SK-N-SH treated with all-trans-retinoic acid at 6 μM for 48 hours (cell line): ENCODE measurements at regions not wholly inside any gene's neighbourhood (a gene's known extent, or its start where the extent isn't known, plus 50 kb on each side); places are given as distances from the start of the nearest gene placed in this dataset.

Experiments
- ATAC-seq: fragments of 200-7000 bp; cut with Tn5 transposase; 3 replicates; pipeline ENCODE4 v1.9.1; 2020; ENCODE audit warnings: mild to moderate bottlenecking, moderate library complexity
- ARNTL ChIP-seq: fragments of 450-650 bp; formaldehyde crosslinking; IDR thresholded peaks from 2 replicates; pipeline ENCODE4 v1.5.0; 2020; ENCODE audit warnings: low read depth, mild to moderate bottlenecking, moderate library complexity, borderline replicate concordance
- BACH2 ChIP-seq: fragments of 250-450 bp; sonication (Bioruptor Pico); IDR thresholded peaks from 2 replicates; pipeline ENCODE4 v1.9.0; 2021; ENCODE audit warnings: mild to moderate bottlenecking, borderline replicate concordance
- CSDC2 ChIP-seq: fragments of 250-450 bp; sonication (Bioruptor Pico); IDR thresholded peaks from 2 replicates; pipeline ENCODE4 v1.5.0; 2020; ENCODE audit warnings: mild to moderate bottlenecking, moderate library complexity
- ESRRG ChIP-seq: fragments of 250-450 bp; sonication (Bioruptor Pico); IDR thresholded peaks from 2 replicates; pipeline ENCODE4 v1.6.1; 2021; ENCODE audit warnings: mild to moderate bottlenecking
- GLIS3 ChIP-seq: fragments of 250-450 bp; sonication (Bioruptor Pico); IDR thresholded peaks from 2 replicates; pipeline ENCODE4 v1.5.0; 2020; ENCODE audit warnings: mild to moderate bottlenecking, moderate library complexity
- ISL1 ChIP-seq: fragments of 250-450 bp; sonication (Bioruptor Pico); IDR thresholded peaks from 2 replicates; pipeline ENCODE4 v2.1.2; 2022; ENCODE audit warnings: mild to moderate bottlenecking, moderate library complexity
- OSR1 ChIP-seq: fragments of 250-450 bp; sonication (Bioruptor Pico); IDR thresholded peaks from 2 replicates; pipeline ENCODE4 v1.8.0; 2022; ENCODE audit warnings: moderate library complexity, mild to moderate bottlenecking, inconsistent platforms
- PPARA ChIP-seq: fragments of 250-450 bp; sonication (Bioruptor Pico); IDR thresholded peaks from 2 replicates; pipeline ENCODE4 v1.5.0; 2020; ENCODE audit warnings: mild to moderate bottlenecking, borderline replicate concordance
- RARB ChIP-seq: fragments of 250-450 bp; sonication (Bioruptor Pico); IDR thresholded peaks from 2 replicates; pipeline ENCODE4 v1.8.0; 2021; ENCODE audit warnings: mild to moderate bottlenecking, moderate library complexity
- SNAI2 ChIP-seq: fragments of 250-450 bp; sonication (Bioruptor Pico); IDR thresholded peaks from 2 replicates; pipeline ENCODE4 v1.5.0; 2020; ENCODE audit warnings: mild to moderate bottlenecking, moderate library complexity
- TCF4 ChIP-seq: fragments of 250-450 bp; sonication (Bioruptor Pico); IDR thresholded peaks from 2 replicates; pipeline ENCODE4 v1.8.0; 2021; ENCODE audit warnings: mild to moderate bottlenecking, moderate library complexity, borderline replicate concordance
- ZC3H10 ChIP-seq: fragments of 250-450 bp; sonication (Bioruptor Pico); IDR thresholded peaks from 2 replicates; pipeline ENCODE4 v1.5.1; 2021; ENCODE audit warnings: mild to moderate bottlenecking, moderate library complexity
- ZFP3 ChIP-seq: fragments of 250-450 bp; sonication (Bioruptor Pico); IDR thresholded peaks from 2 replicates; pipeline ENCODE4 v1.5.0; 2020; ENCODE audit warnings: mild to moderate bottlenecking, moderate library complexity
- ZFP30 ChIP-seq: fragments of 450-650 bp; formaldehyde crosslinking; IDR thresholded peaks from 2 replicates; pipeline ENCODE4 v1.5.0; 2022; ENCODE audit warnings: mild to moderate bottlenecking, moderate library complexity
- ZNF565 ChIP-seq: fragments of 450-650 bp; formaldehyde crosslinking; conservative IDR thresholded peaks from 2 replicates; pipeline ENCODE4 v1.5.0; 2020; ENCODE audit warnings: low read depth, mild to moderate bottlenecking, moderate library complexity
- ZNF8 ChIP-seq: fragments of 450-650 bp; formaldehyde crosslinking; IDR thresholded peaks from 2 replicates; pipeline ENCODE4 v1.5.0; 2020; ENCODE audit warnings: mild to moderate bottlenecking, moderate library complexity
- TF ChIP-seq, protein P1 (sequence below): fragments of 250-450 bp; sonication (Bioruptor Pico); IDR thresholded peaks from 2 replicates; pipeline ENCODE4 v1.5.0; 2020; ENCODE audit warnings: mild to moderate bottlenecking, moderate library complexity
- TF ChIP-seq, protein P2 (sequence below): fragments of 250-450 bp; sonication (Bioruptor Pico); IDR thresholded peaks from 2 replicates; pipeline ENCODE4 v1.5.1; 2020; ENCODE audit warnings: low read depth, mild to moderate bottlenecking, moderate library complexity
- TF ChIP-seq, protein P3 (sequence below): fragments of 250-450 bp; sonication (Bioruptor Pico); IDR thresholded peaks from 2 replicates; pipeline ENCODE4 v1.8.0; 2021; ENCODE audit warnings: low read depth, mild to moderate bottlenecking, moderate library complexity, borderline replicate concordance
- TF ChIP-seq, protein P4 (sequence below): fragments of 250-450 bp; sonication (Bioruptor Pico); IDR thresholded peaks from 2 replicates; pipeline ENCODE4 v1.8.0; 2020; ENCODE audit warnings: mild to moderate bottlenecking, moderate library complexity, borderline replicate concordance
- TF ChIP-seq, protein P5 (sequence below): fragments of 250-450 bp; sonication (Bioruptor Pico); IDR thresholded peaks from 2 replicates; pipeline ENCODE4 v1.5.1; 2021; ENCODE audit warnings: mild to moderate bottlenecking, moderate library complexity

DNA sequence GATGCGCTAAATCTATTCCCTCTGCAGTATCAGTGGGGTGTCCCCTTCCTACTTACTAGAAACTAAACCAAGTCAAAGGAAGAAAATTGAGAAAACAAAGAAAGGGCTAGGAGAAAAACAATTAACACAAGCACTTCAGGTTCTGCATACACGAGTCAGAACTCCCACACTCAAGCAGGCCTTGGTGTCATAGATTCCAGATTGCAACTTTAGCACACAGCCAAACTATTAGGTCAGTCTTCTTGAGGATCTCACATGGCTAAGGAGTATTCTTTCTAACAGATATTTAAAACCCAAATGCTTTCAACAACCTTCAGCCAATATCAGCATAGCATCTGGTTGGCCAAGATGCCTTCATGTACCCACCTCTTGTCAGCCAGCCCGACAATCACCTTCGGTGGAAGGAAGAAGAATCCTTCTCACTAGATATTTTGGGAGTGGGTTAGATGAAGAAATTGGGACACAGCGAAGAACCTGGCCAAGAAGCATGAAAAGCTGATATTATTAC lies 340.0 kb downstream of the VPS13C start:
- ATAC-seq = no peak
- TF ChIP-seq CSDC2 (CRISPR knock-in tag) (no peak), ISL1 (CRISPR knock-in tag) (no peak), ZNF8 (CRISPR knock-in tag) (no peak), ZC3H10 (CRISPR knock-in tag) (no peak), ZFP3 (CRISPR knock-in tag) (no peak), RARB (CRISPR knock-in tag) (no peak), BACH2 (no peak), GLIS3 (CRISPR knock-in tag) (no peak), ZFP30 (no peak)
- TF ChIP-seq, protein P1, sequence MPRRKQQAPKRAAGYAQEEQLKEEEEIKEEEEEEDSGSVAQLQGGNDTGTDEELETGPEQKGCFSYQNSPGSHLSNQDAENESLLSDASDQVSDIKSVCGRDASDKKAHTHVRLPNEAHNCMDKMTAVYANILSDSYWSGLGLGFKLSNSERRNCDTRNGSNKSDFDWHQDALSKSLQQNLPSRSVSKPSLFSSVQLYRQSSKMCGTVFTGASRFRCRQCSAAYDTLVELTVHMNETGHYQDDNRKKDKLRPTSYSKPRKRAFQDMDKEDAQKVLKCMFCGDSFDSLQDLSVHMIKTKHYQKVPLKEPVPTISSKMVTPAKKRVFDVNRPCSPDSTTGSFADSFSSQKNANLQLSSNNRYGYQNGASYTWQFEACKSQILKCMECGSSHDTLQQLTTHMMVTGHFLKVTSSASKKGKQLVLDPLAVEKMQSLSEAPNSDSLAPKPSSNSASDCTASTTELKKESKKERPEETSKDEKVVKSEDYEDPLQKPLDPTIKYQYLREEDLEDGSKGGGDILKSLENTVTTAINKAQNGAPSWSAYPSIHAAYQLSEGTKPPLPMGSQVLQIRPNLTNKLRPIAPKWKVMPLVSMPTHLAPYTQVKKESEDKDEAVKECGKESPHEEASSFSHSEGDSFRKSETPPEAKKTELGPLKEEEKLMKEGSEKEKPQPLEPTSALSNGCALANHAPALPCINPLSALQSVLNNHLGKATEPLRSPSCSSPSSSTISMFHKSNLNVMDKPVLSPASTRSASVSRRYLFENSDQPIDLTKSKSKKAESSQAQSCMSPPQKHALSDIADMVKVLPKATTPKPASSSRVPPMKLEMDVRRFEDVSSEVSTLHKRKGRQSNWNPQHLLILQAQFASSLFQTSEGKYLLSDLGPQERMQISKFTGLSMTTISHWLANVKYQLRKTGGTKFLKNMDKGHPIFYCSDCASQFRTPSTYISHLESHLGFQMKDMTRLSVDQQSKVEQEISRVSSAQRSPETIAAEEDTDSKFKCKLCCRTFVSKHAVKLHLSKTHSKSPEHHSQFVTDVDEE (CRISPR knock-in tag) = no peak
- TF ChIP-seq, protein P2, sequence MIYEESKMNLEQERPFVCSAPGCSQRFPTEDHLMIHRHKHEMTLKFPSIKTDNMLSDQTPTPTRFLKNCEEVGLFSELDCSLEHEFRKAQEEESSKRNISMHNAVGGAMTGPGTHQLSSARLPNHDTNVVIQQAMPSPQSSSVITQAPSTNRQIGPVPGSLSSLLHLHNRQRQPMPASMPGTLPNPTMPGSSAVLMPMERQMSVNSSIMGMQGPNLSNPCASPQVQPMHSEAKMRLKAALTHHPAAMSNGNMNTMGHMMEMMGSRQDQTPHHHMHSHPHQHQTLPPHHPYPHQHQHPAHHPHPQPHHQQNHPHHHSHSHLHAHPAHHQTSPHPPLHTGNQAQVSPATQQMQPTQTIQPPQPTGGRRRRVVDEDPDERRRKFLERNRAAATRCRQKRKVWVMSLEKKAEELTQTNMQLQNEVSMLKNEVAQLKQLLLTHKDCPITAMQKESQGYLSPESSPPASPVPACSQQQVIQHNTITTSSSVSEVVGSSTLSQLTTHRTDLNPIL (CRISPR knock-in tag) = no peak
- TF ChIP-seq, protein P3, sequence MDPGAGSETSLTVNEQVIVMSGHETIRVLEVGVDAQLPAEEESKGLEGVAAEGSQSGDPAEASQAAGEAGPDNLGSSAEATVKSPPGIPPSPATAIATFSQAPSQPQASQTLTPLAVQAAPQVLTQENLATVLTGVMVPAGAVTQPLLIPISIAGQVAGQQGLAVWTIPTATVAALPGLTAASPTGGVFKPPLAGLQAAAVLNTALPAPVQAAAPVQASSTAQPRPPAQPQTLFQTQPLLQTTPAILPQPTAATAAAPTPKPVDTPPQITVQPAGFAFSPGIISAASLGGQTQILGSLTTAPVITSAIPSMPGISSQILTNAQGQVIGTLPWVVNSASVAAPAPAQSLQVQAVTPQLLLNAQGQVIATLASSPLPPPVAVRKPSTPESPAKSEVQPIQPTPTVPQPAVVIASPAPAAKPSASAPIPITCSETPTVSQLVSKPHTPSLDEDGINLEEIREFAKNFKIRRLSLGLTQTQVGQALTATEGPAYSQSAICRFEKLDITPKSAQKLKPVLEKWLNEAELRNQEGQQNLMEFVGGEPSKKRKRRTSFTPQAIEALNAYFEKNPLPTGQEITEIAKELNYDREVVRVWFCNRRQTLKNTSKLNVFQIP = no peak
- TF ChIP-seq, all 23 proteins: peak for 0

DNA sequence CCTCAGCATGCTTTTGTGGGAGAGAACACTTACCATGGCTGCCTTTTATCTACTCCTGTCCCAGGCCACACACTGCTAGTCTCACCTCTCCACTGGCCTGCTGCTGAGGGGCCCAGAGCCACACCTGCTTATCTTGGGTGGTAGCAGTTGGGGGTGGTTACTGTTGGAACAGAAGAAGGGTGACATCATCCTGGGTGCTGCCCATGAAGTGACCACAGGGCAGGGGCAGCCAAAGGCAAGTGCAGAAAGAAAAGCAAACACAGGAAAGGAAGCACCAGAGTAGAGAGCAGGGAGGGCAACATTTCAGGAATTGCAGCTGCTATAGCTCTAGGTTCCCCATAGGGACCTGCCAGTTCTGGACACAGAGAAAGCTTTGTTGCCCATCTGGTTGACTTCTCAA lies 345.2 kb downstream of the VPS13C start:
- TF ChIP-seq, protein P4, sequence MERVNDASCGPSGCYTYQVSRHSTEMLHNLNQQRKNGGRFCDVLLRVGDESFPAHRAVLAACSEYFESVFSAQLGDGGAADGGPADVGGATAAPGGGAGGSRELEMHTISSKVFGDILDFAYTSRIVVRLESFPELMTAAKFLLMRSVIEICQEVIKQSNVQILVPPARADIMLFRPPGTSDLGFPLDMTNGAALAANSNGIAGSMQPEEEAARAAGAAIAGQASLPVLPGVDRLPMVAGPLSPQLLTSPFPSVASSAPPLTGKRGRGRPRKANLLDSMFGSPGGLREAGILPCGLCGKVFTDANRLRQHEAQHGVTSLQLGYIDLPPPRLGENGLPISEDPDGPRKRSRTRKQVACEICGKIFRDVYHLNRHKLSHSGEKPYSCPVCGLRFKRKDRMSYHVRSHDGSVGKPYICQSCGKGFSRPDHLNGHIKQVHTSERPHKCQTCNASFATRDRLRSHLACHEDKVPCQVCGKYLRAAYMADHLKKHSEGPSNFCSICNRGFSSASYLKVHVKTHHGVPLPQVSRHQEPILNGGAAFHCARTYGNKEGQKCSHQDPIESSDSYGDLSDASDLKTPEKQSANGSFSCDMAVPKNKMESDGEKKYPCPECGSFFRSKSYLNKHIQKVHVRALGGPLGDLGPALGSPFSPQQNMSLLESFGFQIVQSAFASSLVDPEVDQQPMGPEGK = no peak
- TF ChIP-seq ZC3H10 (CRISPR knock-in tag) = no peak
- no peak for TF ChIP-seq ZFP30
- TF ChIP-seq SNAI2 (CRISPR knock-in tag) = no peak
- TF ChIP-seq, protein P1 (CRISPR knock-in tag) = no peak
- TF ChIP-seq PPARA (CRISPR knock-in tag) = no peak
- no peak for TF ChIP-seq GLIS3 (CRISPR knock-in tag)
- no peak for TF ChIP-seq ISL1 (CRISPR knock-in tag)
- no peak for TF ChIP-seq ZNF8 (CRISPR knock-in tag)
- no peak for TF ChIP-seq ZNF565
- no peak for TF ChIP-seq TCF4 (CRISPR knock-in tag)
- no peak for TF ChIP-seq OSR1 (CRISPR knock-in tag)
- TF ChIP-seq ESRRG (CRISPR knock-in tag) = no peak
- no peak for TF ChIP-seq CSDC2 (CRISPR knock-in tag)
- no peak for ATAC-seq

DNA sequence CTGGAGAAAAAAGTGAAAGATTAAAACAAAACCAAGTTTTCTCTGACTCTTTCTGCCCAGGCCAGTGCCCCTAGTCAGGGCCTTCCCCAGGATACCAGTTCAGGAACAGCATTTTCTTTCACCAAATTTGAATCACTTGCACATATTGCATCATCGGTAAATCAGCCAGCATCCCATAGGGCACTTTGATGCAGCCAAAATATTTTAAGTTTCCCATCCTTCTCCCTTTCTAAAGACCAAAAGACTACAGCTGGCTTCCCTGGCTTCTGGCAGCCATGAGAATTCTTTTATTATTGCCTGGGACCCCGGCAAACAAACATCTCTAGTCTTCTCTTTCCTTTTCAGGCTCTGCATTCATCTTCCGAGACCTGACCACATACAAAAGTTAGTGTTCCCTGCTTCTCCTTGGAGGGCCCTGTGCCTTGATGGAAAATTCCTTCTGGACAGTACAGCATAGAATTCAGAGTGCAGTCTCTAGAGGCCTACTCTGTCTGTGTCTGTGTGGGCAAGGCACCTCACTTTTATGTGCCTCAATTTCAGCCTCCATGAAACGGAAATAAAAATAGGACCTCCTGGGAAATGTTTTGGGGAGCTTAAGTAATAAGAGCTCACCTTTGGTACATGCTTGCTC lies 348.0 kb downstream of the VPS13C start:
- no peak for ATAC-seq

More for the DNA sequence above, 348.0 kb downstream of the VPS13C start:
- TF ChIP-seq, protein P5, sequence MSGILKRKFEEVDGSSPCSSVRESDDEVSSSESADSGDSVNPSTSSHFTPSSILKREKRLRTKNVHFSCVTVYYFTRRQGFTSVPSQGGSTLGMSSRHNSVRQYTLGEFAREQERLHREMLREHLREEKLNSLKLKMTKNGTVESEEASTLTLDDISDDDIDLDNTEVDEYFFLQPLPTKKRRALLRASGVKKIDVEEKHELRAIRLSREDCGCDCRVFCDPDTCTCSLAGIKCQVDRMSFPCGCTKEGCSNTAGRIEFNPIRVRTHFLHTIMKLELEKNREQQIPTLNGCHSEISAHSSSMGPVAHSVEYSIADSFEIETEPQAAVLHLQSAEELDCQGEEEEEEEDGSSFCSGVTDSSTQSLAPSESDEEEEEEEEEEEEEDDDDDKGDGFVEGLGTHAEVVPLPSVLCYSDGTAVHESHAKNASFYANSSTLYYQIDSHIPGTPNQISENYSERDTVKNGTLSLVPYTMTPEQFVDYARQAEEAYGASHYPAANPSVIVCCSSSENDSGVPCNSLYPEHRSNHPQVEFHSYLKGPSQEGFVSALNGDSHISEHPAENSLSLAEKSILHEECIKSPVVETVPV (CRISPR knock-in tag) = no peak
- TF ChIP-seq SNAI2 (CRISPR knock-in tag) (no peak), ARNTL (CRISPR knock-in tag) (no peak), ZFP3 (CRISPR knock-in tag) (no peak), ZFP30 (no peak), CSDC2 (CRISPR knock-in tag) (no peak), OSR1 (CRISPR knock-in tag) (no peak), PPARA (CRISPR knock-in tag) (no peak), ESRRG (CRISPR knock-in tag) (no peak)
